SHP77 (cell line): ENCODE measurements at regions not wholly inside any gene's neighbourhood (a gene's known extent, or its start where the extent isn't known, plus 50 kb on each side); places are given as distances from the start of the nearest gene placed in this dataset.
A peak's percentile ranks its signal among the peaks of the same experiment; 100 is the strongest.

ENCODE experiments used
- DNase-seq, 2 experiments: peaks; one replicate each; lab custom pipeline; 2025; lab: John Stamatoyannopoulos, UW

DNA sequence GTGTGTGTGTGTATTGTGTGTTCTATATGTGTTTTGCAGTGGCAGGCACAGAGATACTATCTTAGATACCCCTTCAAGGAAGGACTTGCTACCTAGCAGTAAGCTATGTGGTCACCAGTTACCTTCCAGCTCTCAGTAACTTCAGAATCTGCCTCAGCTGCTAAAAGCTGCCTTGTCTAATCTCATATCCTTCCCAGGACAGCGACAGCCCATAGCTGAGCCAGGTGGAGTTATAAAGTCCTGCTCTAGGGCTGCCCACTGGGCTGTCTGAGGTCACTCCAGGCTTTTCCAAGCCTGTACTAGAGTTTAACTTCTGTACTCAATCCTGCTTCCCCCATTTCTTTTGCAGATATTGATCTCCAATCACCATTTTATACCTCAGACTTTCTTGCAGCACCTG is 942.6 kb downstream of the GALC start:
- no peak for DNase-seq

DNA sequence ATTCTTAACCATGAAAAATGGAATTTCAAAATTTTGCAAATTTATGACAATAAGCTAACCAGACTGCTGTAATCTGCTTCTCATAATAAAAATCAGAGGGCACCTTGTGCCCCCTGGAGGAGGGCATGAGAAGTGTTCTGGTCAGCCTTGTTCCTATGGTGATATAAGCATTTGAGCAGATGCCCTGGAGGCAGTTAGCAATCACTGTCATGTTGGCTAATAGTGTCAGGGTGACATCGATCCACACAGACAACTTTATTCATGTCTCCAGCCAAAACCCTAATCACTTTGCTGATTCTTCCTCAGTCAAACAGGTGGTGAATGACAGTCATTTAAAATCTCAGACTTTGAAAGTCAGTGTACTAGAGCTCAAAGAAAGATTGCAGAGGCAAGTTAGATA is 943.0 kb downstream of the GALC start:
- peak in 1 of 2 experiments; percentile 5 for DNase-seq

GRCh38 chr14:87046960-87047359 is 946.0 kb downstream of the GALC start:
- no peak for DNase-seq

DNA sequence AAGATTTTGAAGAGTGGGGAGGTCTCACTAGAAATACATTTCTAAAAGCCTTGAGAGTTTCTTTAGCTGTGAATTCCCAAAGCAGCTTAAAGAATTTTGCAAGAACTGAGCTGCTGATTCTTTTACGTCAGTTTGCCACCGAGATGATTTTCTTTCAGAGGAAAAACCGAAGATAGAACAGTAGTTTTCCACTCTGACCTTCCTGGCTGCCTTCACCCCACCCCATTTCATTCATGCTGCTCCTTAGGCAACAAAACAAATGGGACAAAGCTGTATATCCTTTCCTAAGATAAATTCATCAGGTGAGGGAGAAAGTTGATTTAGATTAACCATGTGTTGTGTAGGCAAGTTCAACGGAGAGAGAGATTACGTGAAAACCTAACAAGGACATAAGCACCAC is 947.0 kb downstream of the GALC start:
- no peak for DNase-seq

- no peak for DNase-seq
These were observed 947.7 kb downstream of the GALC start for GRCh38 chr14:87045246-87045645.

GRCh38 chr14:87044807-87045206 is 948.2 kb downstream of the GALC start:
- no peak for DNase-seq

DNA sequence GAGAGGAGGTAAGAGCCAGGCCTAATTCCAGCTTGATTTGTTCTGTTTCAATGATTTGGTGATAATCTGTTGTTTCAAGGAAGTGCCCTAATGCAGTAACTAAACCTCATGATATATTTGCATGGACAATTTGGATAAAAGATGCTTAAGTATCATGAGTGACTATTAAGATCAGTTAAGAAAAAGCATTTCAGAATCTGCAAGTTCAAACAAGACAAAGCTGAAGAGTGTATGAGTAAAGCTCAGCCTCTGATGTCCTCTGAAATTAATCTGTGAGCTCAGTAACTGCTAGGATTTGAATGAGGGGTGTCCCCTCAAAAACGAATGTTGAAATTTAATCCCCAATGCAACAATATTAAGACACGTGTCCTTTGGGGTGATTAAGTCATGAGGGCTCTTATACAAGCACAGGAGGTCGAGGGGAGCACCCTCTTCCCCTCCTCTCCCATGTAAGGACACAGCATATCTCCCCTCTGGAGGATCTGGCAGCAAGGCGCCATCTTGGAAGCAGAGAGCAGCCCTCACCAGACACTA is 949.2 kb downstream of the GALC start:
- DNase-seq, result no peak

- no peak for DNase-seq
These were observed 950.6 kb downstream of the GALC start for GRCh38 chr14:87042354-87042753.

- no peak for DNase-seq
These were observed 951.5 kb downstream of the GALC start for GRCh38 chr14:87041290-87042020.

DNA sequence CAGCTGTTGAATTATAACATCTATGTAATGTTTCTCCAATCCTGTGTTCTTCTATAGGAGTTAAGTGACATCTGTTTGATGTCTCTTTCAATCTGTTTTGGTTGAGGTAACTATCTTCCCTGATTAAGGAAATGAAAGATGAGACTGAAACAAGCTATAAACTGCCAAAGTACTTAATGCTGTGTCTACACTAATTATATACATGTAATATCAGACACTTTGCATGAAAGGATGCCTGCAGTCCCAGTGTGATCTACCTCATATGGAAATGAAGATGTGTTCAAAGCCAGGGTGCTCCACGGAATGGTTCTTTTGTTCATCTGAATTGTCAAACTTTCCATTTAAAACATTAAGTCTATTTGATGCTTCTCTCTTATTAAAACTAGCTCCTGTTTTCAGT is 958.3 kb downstream of the GALC start:
- no peak for DNase-seq

- no peak for DNase-seq
These were observed 962.8 kb downstream of the GALC start for GRCh38 chr14:87030197-87030596.

DNA sequence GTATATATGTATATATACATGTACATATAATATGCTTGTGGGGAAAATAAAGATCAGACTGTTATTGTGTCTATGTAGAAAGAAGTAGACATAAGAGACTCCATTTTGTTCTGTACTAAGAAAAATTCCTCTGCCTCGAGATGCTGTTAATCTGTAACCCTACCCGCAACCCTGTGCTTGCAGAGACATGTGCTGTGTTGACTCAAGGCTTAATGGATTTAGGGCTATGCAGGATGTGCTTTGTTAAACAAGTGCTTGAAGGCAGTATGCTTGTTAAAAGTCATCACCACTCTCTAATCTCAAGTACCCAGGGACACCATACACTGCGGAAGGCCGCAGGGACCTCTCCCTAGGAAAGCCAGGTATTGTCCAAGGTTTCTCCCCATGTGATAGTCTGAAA is 972.9 kb downstream of the GALC start:
- DNase-seq, result peak; percentile 4 to 35

- no peak for DNase-seq
These were observed 974.7 kb downstream of the GALC start for GRCh38 chr14:87018294-87018693.

DNA sequence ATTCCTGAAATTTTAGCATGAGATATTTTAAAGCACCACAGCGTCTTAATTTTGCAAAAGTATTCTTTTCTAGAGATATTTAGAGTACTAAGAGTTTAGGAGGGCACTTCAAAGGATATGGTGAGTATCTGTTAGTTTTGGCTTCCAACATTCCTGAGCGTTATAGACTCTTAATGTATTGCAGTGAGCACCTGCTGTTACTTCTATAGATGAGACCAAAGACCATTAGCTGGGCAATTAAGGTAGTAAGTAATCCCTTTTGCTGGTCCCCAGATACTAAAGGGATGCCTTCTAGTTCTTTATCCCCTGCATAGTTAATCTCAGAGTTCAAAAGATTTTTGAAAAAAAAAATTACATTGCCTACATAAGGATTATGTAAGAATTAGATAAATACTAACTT is 975.6 kb downstream of the GALC start:
- DNase-seq, result no peak

DNA sequence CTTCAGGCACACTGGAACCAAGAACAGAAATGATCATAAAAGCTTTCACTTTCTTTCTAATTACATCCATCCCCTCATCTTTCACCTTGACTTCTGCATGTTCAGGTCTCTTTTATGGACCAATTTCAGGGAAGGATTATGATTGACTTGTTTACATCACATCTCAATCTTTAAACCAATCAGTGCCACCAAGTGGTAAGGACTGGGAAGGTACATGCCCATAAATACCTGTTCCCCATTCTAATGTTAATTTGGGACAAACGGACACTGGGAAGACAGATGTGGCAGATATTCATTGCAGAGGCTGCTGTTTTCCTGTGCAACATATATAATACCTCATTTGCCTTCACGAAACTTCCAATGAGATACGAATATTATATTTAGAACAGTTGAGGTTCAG is 978.1 kb downstream of the GALC start:
- DNase-seq, result no peak

DNA sequence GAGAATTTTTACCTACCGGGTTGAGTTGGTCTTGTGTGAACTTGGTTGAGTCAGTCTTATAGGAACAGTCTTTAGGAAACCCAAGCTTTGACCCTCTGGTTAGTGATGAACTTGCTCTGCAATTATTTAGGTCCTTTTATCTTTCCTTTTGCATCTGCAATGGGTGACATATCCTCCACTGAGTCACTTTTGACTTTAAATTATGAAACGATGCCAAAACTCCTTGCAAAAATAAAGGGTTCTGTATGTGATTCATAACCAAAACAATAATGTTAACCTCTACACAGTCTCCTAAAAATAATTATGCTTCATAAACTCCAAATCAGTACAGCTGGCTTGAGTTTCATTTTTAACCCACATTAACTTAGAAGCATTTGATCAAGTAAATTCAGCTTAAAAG is 979.4 kb downstream of the GALC start:
- DNase-seq, result no peak

DNA sequence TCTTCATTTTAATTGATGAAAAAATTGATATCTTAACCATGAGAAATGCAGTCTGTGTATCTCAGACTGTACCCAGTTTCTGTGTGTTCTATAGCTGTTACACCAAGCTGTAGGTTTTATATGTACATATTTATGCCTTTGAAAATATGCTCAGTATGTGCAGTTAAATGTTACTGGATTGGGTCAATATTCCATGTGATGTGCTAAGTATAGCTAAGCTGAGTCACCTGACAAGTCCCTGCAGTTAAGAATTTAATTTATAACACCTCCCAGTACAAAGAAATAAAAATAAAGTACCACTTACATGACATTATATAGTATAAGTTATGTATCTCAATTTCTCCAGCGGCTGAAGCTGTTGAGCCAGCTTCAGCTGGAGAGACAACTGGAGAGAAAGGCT is 984.0 kb downstream of the GALC start:
- no peak for DNase-seq

- DNase-seq, result no peak
These were observed 987.7 kb downstream of the GALC start for GRCh38 chr14:87005280-87005679.

- DNase-seq, result no peak
These were observed 990.2 kb downstream of the GALC start for GRCh38 chr14:87002776-87003175.

GRCh38 chr14:87001333-87001732 is 991.6 kb downstream of the GALC start:
- DNase-seq, result no peak

DNA sequence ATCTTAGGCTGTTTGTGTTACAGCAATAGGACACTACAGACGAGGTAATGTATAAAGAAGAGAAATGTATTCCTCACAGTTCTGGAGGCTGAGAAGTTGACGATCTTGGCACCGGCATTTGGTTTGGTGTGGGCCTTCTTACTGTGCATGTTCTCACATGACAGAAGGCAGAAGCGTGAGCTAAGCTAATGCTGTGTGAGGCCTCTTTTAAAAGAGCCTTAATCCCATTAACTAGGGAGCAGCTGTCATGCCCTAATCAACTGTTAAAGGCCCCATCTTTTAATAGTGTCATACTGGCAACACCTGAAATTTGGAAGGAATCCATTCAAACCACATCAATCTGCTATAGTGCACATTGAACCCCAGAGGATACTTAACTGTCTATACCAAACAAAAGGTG is 992.9 kb downstream of the GALC start:
- DNase-seq, result no peak

- DNase-seq, result no peak
These were observed 993.9 kb downstream of the GALC start for GRCh38 chr14:86999036-86999435.

DNA sequence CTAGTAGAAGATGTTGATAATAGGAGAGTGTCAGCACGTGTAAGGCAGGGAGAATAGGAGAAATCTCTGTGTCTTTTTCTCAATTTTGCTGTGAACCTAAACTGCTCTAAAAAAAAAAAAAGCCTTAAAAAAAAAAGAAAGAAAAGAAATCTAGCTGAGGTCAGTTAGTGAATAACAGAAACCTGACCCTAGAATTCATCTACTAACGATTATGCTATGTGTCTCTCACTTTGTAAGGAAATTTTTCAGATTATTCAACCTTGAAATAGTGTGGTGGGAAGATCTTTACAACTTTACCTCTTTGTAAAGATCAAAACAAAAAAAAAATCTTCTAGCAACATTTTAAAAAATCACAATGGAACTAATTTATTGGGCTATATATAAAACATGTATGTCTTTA is 995.7 kb downstream of the GALC start:
- DNase-seq, result no peak

DNA sequence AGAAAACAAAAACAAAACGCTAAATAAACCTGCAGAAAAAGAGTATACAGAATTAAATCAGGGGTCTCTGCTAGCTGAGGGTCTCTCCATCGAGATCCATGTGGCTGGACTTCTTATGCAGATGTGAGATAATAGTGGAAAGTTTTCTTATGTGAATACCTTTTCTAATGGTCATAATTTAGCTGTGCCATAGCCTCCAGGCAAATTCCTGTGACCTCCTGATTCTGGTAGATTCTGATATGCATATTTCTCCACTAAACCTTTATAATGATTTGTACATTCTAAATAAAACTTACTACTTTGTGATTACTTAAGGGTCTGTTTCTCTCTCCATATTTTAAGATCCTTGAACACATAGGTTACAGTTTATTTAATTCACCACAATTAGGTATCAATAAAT is 1002.6 kb downstream of the GALC start:
- DNase-seq, result no peak
